ENCODE measurements at regions not wholly inside any gene's neighbourhood (a gene's known extent, or its start where the extent isn't known, plus 50 kb on each side); places are given as distances from the start of the nearest gene placed in this dataset.

GRCh38 chr5:61752588-61752987 is 420.5 kb downstream of the ZSWIM6 start:
- TF ChIP-seq CTCF (IDR thresholded peaks at IDR 0.05) (no peak), NPAS2 (CRISPR knock-in tag; IDR thresholded peaks at IDR 0.05; ENCODE audit: borderline replicate concordance) (no peak)
